ENCODE measurements at regions not wholly inside any gene's neighbourhood (a gene's known extent, or its start where the extent isn't known, plus 50 kb on each side); places are given as distances from the start of the nearest gene placed in this dataset.

DNA sequence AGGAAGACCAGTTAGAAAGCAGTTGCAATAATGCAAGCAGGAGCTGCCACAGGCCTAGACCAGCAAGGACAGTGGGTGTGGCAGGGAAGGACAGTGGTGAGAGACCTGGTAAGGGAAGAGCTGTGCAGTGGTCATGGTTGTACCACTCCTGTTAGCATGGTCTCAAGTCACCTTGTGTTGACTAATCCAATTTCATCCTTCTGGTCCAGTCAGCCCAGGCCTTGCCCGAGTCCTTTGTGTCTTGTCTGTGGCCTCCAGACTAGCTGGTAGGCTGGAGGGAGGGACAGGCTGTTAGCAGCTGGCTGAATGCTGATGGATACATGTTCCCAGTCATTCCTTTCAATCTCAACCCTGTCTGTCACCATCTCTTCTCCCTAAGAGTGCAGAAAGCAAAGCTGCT, 54.1 kb upstream of the BRD7 start:
- Histone ChIP-seq H2AFZ (ENCODE audit: low read depth, low read length) (no peak overlapping the region), H2BK12ac (ENCODE audit: low read length in 2 of 2) (no peak overlapping the region), H2BK5ac (ENCODE audit: low read depth, low read length, poor library complexity, severe bottlenecking) (no peak overlapping the region), H4K8ac (ENCODE audit: low read length) (no peak overlapping the region), H2BK15ac (ENCODE audit: low read depth, poor library complexity, severe bottlenecking) (no peak overlapping the region), H3K18ac (ENCODE audit: low read depth in 1 of 2, low read length in 2 of 2) (no peak overlapping the region), H2BK120ac (ENCODE audit: low read depth, low read length) (no peak overlapping the region), H3K36me3 (ENCODE audit: control insufficient read depth in 1 of 2, insufficient read depth in 2 of 2, low read depth in 1 of 2, low read length in 2 of 2) (no peaks in the 10 kb centered on the region), H3K9me3 (ENCODE audit: control insufficient read depth, low read length) (peaks cover 30% of the 10 kb centered on the region), H3K4ac (ENCODE audit: low read depth in 1 of 2, low read length in 2 of 2) (no peak overlapping the region), H4K91ac (ENCODE audit: low read length) (no peak overlapping the region), H3K4me1 (ENCODE audit: control insufficient read depth, insufficient read depth, low read depth, low read length) (peaks cover 1% of the 10 kb centered on the region), H2AK5ac (ENCODE audit: low read length, severe bottlenecking) (no peak overlapping the region), H3K79me1 (replicated peaks; ENCODE audit: low read length, poor library complexity, severe bottlenecking) (no peaks in the 10 kb centered on the region), H3K4me2 (ENCODE audit: low read length, poor library complexity, severe bottlenecking) (no peak overlapping the region), H3K23ac (ENCODE audit: low read length in 2 of 2) (no peak overlapping the region), H3K9ac (ENCODE audit: low read length) (no peak overlapping the region), H3K14ac (ENCODE audit: low read length in 2 of 2) (peak overlapping the region in 1 of 2 experiments; percentile 59), H3K27me3 (ENCODE audit: control insufficient read depth in 1 of 2, insufficient read depth in 1 of 2, low read length in 2 of 2) (peaks cover 15 to 28% of the 10 kb centered on the region in 2 experiments), H3K4me3 (ENCODE audit: insufficient read depth in 1 of 2, low read depth in 1 of 2, low read length in 2 of 2) (no peak overlapping the region), H3K27ac (ENCODE audit: low read length, poor library complexity, severe bottlenecking) (no peak overlapping the region)
- WGBS = 80% methylated on average over 1 of the region's 1 CpG
- no peak for DNase-seq

- Histone ChIP-seq H2BK12ac (ENCODE audit: low read length in 2 of 2) (no peak overlapping the region), H3K4me1 (ENCODE audit: control insufficient read depth, insufficient read depth, low read depth, low read length) (peaks cover 1% of the 10 kb centered on the region), H3K27me3 (ENCODE audit: control insufficient read depth in 1 of 2, insufficient read depth in 1 of 2, low read length in 2 of 2) (peaks cover 9 to 15% of the 10 kb centered on the region in 2 experiments), H3K4me3 (ENCODE audit: insufficient read depth in 1 of 2, low read depth in 1 of 2, low read length in 2 of 2) (no peak overlapping the region), H4K91ac (ENCODE audit: low read length) (no peak overlapping the region), H2BK15ac (ENCODE audit: low read depth, poor library complexity, severe bottlenecking) (no peak overlapping the region), H2AFZ (ENCODE audit: low read depth, low read length) (no peak overlapping the region), H3K18ac (ENCODE audit: low read depth in 1 of 2, low read length in 2 of 2) (no peak overlapping the region), H3K14ac (ENCODE audit: low read length in 2 of 2) (no peak overlapping the region), H2BK5ac (ENCODE audit: low read depth, low read length, poor library complexity, severe bottlenecking) (no peak overlapping the region), H3K23ac (ENCODE audit: low read length in 2 of 2) (no peak overlapping the region), H3K9ac (ENCODE audit: low read length) (no peak overlapping the region), H3K36me3 (ENCODE audit: control insufficient read depth in 1 of 2, insufficient read depth in 2 of 2, low read depth in 1 of 2, low read length in 2 of 2) (no peaks in the 10 kb centered on the region), H2AK5ac (ENCODE audit: low read length, severe bottlenecking) (no peak overlapping the region), H3K4me2 (ENCODE audit: low read length, poor library complexity, severe bottlenecking) (no peak overlapping the region), H3K79me1 (replicated peaks; ENCODE audit: low read length, poor library complexity, severe bottlenecking) (no peaks in the 10 kb centered on the region), H3K4ac (ENCODE audit: low read depth in 1 of 2, low read length in 2 of 2) (no peak overlapping the region), H3K27ac (ENCODE audit: low read length, poor library complexity, severe bottlenecking) (no peak overlapping the region), H3K9me3 (ENCODE audit: control insufficient read depth, low read length) (peaks cover 59% of the 10 kb centered on the region), H4K8ac (ENCODE audit: low read length) (no peak overlapping the region), H2BK120ac (ENCODE audit: low read depth, low read length) (no peak overlapping the region)
- no peak for DNase-seq
Measured at GRCh38 chr16:50419116-50419515, 50.3 kb upstream of the BRD7 start.
